ENCODE measurements at regions not wholly inside any gene's neighbourhood (a gene's known extent, or its start where the extent isn't known, plus 50 kb on each side); places are given as distances from the start of the nearest gene placed in this dataset.

DNA sequence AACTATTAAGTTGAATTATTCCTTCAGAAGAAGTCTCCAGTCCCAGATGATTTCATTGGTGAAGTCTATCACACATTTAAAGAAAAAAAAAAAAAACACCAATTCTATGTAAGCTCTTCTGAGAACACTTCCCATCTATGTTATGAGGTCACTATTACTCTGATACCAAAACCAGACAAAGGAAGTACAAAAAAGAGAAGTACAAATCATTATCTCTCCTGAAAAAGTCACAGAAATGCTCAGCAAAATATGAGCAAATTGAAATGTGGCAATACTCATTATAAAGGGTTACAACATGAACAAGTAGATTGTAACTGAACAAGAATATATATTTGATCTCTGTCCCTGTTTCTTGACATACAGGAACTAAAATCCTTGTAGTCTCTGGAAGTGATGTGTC is 280.4 kb downstream of the TLE1 start:
- no peaks in the 10 kb centered on the region for H3K9me2 ChIP-seq (replicated peaks; ENCODE audit: insufficient read depth, low read length)
- no peak for TF ChIP-seq EZH2phosphoT487 (conservative IDR thresholded peaks at IDR 0.05; ENCODE audit: low read length)
- TF ChIP-seq, protein P1, sequence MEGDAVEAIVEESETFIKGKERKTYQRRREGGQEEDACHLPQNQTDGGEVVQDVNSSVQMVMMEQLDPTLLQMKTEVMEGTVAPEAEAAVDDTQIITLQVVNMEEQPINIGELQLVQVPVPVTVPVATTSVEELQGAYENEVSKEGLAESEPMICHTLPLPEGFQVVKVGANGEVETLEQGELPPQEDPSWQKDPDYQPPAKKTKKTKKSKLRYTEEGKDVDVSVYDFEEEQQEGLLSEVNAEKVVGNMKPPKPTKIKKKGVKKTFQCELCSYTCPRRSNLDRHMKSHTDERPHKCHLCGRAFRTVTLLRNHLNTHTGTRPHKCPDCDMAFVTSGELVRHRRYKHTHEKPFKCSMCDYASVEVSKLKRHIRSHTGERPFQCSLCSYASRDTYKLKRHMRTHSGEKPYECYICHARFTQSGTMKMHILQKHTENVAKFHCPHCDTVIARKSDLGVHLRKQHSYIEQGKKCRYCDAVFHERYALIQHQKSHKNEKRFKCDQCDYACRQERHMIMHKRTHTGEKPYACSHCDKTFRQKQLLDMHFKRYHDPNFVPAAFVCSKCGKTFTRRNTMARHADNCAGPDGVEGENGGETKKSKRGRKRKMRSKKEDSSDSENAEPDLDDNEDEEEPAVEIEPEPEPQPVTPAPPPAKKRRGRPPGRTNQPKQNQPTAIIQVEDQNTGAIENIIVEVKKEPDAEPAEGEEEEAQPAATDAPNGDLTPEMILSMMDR (IDR thresholded peaks at IDR 0.05; ENCODE audit: insufficient read depth, low read length, poor library complexity, severe bottlenecking) = no peak
- no peaks in the 10 kb centered on the region for H3F3A ChIP-seq (ENCODE audit: insufficient read depth)
- H3K9me3 ChIP-seq (ENCODE audit: insufficient read depth, low read length) = no peaks in the 10 kb centered on the region
- H3K4me3 ChIP-seq (ENCODE audit: insufficient read depth, low read length, poor library complexity, severe bottlenecking) = no peak overlapping the region
- H3K27ac ChIP-seq (ENCODE audit: low read depth, low read length) = no peak overlapping the region
- no peaks in the 10 kb centered on the region for H3K36me3 ChIP-seq (ENCODE audit: low read length)
- no peaks in the 10 kb centered on the region for H4K20me1 ChIP-seq (ENCODE audit: low read depth, low read length)
- H3K4me2 ChIP-seq (ENCODE audit: low read depth, low read length, poor library complexity, severe bottlenecking) = no peak overlapping the region
- H3K79me2 ChIP-seq (ENCODE audit: insufficient read depth, low read length) = no peaks in the 10 kb centered on the region
- no peak overlapping the region for H2AFZ ChIP-seq (ENCODE audit: low read depth, low read length, severe bottlenecking)
- H3K27me3 ChIP-seq (ENCODE audit: low read length) = no peaks in the 10 kb centered on the region
- no peak overlapping the region for H3K9ac ChIP-seq (ENCODE audit: low read length)

DNA sequence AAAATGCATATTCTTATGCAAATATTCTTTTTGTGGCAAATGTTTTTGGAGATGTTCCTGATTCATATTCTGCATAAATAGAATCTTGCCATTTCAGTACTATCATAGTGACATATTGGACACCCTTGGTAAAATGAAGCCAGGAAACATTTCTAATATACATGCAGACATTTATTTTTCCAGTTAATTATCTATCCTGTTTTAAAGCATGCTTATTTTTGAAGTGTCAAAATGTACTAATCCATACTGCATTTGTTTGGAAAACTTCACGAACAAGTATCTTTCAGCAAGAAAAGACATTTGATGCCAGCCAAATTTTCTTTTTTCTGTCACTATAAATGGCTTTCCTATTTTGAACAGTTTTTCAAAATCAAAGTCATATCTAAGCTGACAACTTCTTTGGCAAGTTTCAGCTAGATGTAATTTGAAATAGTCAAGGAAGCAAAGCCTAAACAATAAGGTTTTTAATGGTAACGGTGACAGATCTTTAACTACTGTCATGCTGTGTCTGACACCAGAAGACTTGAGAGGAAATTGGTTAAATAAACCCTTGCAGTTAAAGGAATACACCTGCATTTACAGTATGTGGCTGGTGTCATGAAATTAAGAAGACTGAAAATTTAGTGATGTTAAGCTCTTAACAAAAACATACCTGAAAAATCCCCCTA is 284.3 kb downstream of the TLE1 start:
- Histone ChIP-seq H4K20me1 (ENCODE audit: low read depth, low read length) (no peaks in the 10 kb centered on the region), H3K9me3 (ENCODE audit: insufficient read depth, low read length) (no peaks in the 10 kb centered on the region), H3K79me2 (ENCODE audit: insufficient read depth, low read length) (no peaks in the 10 kb centered on the region), H3K36me3 (ENCODE audit: low read length) (no peaks in the 10 kb centered on the region), H2AFZ (ENCODE audit: low read depth, low read length, severe bottlenecking) (no peak overlapping the region), H3K4me2 (ENCODE audit: low read depth, low read length, poor library complexity, severe bottlenecking) (no peak overlapping the region), H3K9ac (ENCODE audit: low read length) (no peak overlapping the region), H3F3A (ENCODE audit: insufficient read depth) (no peaks in the 10 kb centered on the region), H3K9me2 (replicated peaks; ENCODE audit: insufficient read depth, low read length) (no peaks in the 10 kb centered on the region), H3K27ac (ENCODE audit: low read depth, low read length) (no peak overlapping the region), H3K27me3 (ENCODE audit: low read length) (no peaks in the 10 kb centered on the region), H3K4me3 (ENCODE audit: insufficient read depth, low read length, poor library complexity, severe bottlenecking) (no peak overlapping the region)
- TF ChIP-seq EZH2phosphoT487 (conservative IDR thresholded peaks at IDR 0.05; ENCODE audit: low read length) = no peak
- TF ChIP-seq, protein P1 (IDR thresholded peaks at IDR 0.05; ENCODE audit: insufficient read depth, low read length, poor library complexity, severe bottlenecking) = no peak

DNA sequence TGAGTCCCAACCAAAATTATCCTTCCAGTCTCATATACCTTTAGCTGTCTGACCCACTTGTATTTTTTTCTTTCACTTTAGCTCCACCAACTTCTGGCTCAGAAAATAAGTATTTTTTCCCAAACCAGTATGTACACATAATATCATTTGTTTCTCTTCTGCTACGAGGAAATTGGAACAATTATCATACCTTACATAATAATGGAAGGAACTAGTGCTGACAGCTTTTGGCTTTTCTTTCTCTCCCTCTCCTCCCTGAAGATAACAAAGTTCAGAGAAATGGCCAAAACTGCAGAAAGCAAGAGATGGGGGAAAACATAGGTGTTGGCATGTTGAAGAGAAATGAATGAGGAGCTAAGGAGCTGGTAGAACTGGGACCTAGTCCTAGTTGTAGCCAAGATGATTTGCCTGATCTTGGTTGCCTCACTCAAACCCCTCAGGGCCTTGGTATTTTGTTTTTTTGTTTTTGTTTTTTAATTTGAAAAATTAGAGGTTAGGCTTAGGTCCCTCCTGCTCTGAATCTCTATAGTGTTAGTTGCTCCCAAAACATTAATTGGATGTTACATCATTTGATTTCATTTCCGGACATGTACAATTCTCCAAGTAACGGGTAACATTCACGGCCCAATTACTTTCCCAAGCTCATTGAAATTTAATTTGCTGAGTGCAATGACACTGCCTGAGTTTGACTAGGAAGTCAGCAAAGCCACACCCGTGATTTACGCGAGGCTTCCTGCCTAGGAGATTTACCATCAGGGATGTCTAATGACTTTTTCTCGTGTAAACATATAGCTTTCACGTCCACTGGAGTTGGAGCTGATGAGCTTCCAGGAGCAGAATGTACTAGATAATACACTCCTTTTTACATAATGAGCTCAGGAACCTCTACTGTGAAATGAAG is 291.6 kb downstream of the TLE1 start:
- H4K20me1 ChIP-seq (ENCODE audit: low read depth, low read length) = no peaks in the 10 kb centered on the region
- no peaks in the 10 kb centered on the region for H3K9me3 ChIP-seq (ENCODE audit: insufficient read depth, low read length)
- TF ChIP-seq, protein P1 (IDR thresholded peaks at IDR 0.05; ENCODE audit: insufficient read depth, low read length, poor library complexity, severe bottlenecking) = no peak
- no peak for TF ChIP-seq EZH2phosphoT487 (conservative IDR thresholded peaks at IDR 0.05; ENCODE audit: low read length)
- no peaks in the 10 kb centered on the region for H3K79me2 ChIP-seq (ENCODE audit: insufficient read depth, low read length)
- no peak overlapping the region for H3K4me3 ChIP-seq (ENCODE audit: insufficient read depth, low read length, poor library complexity, severe bottlenecking)
- no peaks in the 10 kb centered on the region for H3K27me3 ChIP-seq (ENCODE audit: low read length)
- H3K9ac ChIP-seq (ENCODE audit: low read length) = no peak overlapping the region
- no peaks in the 10 kb centered on the region for H3K9me2 ChIP-seq (replicated peaks; ENCODE audit: insufficient read depth, low read length)
- no peaks in the 10 kb centered on the region for H3F3A ChIP-seq (ENCODE audit: insufficient read depth)
- H3K4me2 ChIP-seq (ENCODE audit: low read depth, low read length, poor library complexity, severe bottlenecking) = no peak overlapping the region
- H3K36me3 ChIP-seq (ENCODE audit: low read length) = no peaks in the 10 kb centered on the region
- no peak overlapping the region for H2AFZ ChIP-seq (ENCODE audit: low read depth, low read length, severe bottlenecking)
- no peak overlapping the region for H3K27ac ChIP-seq (ENCODE audit: low read depth, low read length)
